GM10266 (cell line): ENCODE measurements at regions not wholly inside any gene's neighbourhood (a gene's known extent, or its start where the extent isn't known, plus 50 kb on each side); places are given as distances from the start of the nearest gene placed in this dataset.

ENCODE experiments used
- DNase-seq: peaks from one replicate; pipeline ENCODE4 v3.0.0; 2012; ENCODE audit errors: extremely low spot score
- TF ChIP-seq, protein P1 (sequence below): IDR thresholded peaks from 2 replicates; pipeline ENCODE4 v1.5.1; 2012; ENCODE audit warnings: mild to moderate bottlenecking, low read depth; ENCODE audit not compliant: control insufficient read depth, insufficient read depth; ENCODE audit errors: missing control alignments

DNA sequence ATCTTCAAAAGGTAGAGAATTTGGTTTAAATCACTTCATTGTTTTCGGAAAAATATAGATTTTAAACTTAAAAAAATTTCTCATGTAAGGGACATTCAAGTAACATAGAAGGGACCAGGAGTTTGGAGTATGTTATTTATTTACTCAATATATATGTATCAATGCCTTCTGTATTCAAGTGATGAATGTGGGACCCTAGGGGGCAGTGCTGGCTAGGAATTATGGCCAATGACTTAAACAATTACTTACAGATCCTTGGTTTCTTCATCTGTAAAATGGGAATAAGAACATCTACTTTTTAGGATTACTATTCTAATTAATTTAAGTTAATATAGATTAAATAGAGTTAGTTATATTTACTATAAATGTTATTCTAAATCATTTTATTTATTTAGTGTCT lies 886.3 kb upstream of the RBFOX1 start:
- DNase-seq: no peak

DNA sequence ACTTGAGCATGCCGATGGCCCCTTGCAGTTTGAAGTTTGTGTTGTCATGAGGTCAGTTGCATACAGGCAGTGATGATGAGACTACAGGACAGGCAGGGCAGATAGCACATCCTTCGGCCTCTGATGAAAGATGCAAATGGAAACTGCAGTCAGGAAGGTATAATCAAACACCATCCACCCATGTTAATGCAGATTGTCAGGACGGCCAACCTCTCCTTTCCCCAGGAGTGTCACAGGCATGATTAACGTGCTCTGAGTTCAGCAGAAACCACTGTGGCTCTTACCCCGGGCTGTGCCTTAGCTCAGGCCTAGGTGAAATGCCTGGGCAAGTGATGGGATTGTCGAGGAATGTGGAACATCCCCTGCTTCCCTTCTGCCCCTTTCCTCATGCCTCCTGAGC lies 893.5 kb upstream of the RBFOX1 start:
- no peak for DNase-seq
- TF ChIP-seq, protein P1, sequence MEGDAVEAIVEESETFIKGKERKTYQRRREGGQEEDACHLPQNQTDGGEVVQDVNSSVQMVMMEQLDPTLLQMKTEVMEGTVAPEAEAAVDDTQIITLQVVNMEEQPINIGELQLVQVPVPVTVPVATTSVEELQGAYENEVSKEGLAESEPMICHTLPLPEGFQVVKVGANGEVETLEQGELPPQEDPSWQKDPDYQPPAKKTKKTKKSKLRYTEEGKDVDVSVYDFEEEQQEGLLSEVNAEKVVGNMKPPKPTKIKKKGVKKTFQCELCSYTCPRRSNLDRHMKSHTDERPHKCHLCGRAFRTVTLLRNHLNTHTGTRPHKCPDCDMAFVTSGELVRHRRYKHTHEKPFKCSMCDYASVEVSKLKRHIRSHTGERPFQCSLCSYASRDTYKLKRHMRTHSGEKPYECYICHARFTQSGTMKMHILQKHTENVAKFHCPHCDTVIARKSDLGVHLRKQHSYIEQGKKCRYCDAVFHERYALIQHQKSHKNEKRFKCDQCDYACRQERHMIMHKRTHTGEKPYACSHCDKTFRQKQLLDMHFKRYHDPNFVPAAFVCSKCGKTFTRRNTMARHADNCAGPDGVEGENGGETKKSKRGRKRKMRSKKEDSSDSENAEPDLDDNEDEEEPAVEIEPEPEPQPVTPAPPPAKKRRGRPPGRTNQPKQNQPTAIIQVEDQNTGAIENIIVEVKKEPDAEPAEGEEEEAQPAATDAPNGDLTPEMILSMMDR: no peak

More for the DNA sequence above, 886.3 kb upstream of the RBFOX1 start:
- TF ChIP-seq, protein P1: no peak

DNA sequence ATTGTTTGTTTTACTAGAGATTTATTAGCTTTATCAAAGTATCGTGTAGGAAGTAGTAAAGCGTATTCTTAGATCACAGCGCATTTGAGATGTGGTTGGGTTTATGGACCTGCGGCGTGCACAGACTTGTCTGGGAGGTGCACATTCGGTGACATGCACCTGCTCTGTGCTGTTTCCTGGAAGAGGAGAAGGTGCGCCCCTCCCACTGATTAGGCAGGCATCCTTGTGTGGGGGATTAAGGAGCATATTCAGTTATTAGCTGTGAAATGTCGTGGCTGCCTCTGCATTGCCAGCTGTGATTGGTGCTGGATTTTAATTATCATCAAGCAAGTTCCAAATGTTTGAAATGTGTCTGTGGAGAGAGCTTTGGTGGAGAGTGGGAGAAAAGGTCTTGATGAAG lies 903.8 kb upstream of the RBFOX1 start:
- no peak for DNase-seq
- TF ChIP-seq, protein P1: no peak

DNA sequence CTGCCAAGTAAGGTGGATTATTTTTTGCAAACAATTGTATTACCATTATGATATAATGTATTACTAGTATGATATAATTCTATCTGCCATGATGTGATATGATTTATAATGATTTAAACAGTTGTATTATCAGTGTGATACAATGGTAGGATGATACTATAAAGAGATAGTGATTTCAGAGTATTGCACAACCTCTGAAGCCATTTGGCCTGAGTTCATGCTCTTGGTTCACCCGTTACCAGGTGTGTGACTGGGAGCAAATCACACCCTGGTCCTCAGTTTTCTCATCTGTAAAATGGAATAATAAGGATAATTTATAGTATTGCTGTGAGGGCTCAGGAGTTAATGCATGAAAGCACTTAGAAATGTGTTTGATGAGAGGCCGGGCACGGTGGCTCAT lies 905.0 kb upstream of the RBFOX1 start:
- no peak for DNase-seq
- TF ChIP-seq, protein P1: no peak

DNA sequence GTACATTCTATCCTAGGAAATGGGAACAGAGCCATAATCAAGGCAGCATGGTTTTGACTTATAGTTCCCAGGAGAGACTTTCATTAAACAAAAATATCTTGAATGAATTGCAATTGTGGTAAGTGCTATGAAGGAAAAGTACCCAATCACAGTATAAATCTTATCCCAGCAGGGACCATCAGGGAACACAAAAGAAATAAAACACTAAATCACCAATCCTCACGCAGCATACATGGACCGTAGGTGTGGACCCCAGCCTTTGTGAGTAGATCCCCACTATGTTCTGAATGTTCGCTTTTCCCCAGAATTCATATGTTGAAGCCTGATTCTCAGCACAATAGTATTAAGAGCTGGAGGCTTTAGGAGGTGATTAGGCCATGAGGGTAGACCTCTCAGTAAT lies 925.0 kb upstream of the RBFOX1 start:
- TF ChIP-seq, protein P1: no peak
- DNase-seq: no peak

DNA sequence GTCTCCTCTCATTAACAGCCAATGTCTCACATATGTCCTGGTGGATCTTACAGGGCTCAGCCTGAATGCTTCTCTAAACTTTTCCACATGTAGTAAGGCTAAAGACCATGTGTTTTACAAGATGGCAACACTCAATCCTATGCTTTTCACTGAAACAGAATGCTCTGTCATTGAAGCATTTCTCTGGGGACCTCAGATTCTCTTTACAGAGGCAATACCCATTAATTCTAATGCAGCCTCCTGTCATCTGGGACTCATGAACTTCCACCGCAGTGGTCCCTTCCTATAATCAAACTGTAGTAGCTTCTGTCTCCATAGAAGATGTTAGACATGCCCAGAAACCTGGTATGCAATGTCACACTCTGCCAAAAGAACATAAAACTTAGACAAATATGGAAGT lies 926.6 kb upstream of the RBFOX1 start:
- TF ChIP-seq, protein P1: no peak
- no peak for DNase-seq

DNA sequence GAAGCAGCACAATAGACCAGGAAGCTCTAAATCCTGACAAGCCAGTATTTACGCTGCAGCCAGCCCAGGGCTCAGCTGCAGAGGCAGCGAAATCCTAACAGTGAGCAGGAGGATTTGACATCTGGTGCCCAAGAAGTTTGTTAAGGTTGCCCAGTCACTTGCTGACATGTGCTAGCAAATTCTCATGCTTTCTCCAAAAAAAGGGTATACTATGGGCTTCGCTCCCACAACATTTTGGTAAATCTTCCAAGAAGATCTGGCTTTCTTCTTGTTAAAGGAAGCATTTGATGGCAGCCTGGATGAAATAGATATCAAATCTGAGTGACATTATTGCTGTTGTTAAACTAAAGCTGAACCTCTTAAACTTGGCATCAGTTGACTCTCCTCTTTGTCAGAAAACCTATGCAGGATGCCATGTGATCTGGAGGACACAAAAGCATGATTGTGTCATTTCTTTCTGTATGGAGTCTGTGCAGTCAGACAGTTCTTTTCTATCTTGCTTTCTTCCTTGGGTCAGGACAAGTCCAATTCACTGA lies 949.7 kb upstream of the RBFOX1 start:
- TF ChIP-seq, protein P1: no peak
- DNase-seq: no peak
